Small intestine (tissue), 7 donors: ENCODE measurements at regions not wholly inside any gene's neighbourhood (a gene's known extent, or its start where the extent isn't known, plus 50 kb on each side); places are given as distances from the start of the nearest gene placed in this dataset.
A peak's percentile ranks its signal among the peaks of the same experiment; 100 is the strongest.
"Not testable (repeated sequence)": the region's sequence is repeated elsewhere in the genome, so short reads cannot be mapped to it uniquely, and the experiment has no call there.

ENCODE experiments used
- DNase-seq, 2 donors: peaks; one replicate each; pipeline versions ENCODE4 v3.0.0 to v3.0.0-alpha.2; 2013
- FAIRE-seq: peaks from 2 replicates; lab custom pipeline; 2012; peaks lifted over from hg19 to GRCh38; lab: Jason Lieb, UNC
- H3K27ac ChIP-seq, 3 donors: one replicate each; pipeline ENCODE4 v1.5.1; 2013; ENCODE audit warnings: low read length in 2 of 3, mild to moderate bottlenecking in 2 of 3, control low read depth in 1 of 3, inconsistent platforms in 1 of 3, low read depth in 1 of 3, moderate library complexity in 1 of 3
- H3K27me3 ChIP-seq, 3 donors: one replicate each; pipeline ENCODE4 v1.6.1; 2013; ENCODE audit warnings: low read length in 3 of 3, inconsistent platforms in 1 of 3; ENCODE audit not compliant: control insufficient read depth in 3 of 3, insufficient read depth in 3 of 3
- H3K36me3 ChIP-seq, 3 donors: one replicate each; pipeline ENCODE4 v1.6.1; 2013; ENCODE audit warnings: low read length in 3 of 3, inconsistent platforms in 1 of 3, low read depth in 1 of 3, mild to moderate bottlenecking in 1 of 3, moderate library complexity in 1 of 3; ENCODE audit not compliant: control insufficient read depth in 3 of 3, insufficient read depth in 2 of 3
- H3K4me1 ChIP-seq, 3 donors: one replicate each; pipeline ENCODE4 v1.6.1; 2013; ENCODE audit warnings: low read length in 2 of 3, inconsistent platforms in 1 of 3, low read depth in 1 of 3, mild to moderate bottlenecking in 1 of 3, moderate library complexity in 1 of 3; ENCODE audit not compliant: control insufficient read depth in 3 of 3, insufficient read depth in 2 of 3
- H3K4me3 ChIP-seq, 3 donors: one replicate each; pipeline ENCODE4 v1.5.1; 2013; ENCODE audit warnings: low read length in 3 of 3, control low read depth in 1 of 3, inconsistent platforms in 1 of 3, low read depth in 1 of 3, mild to moderate bottlenecking in 1 of 3, moderate library complexity in 1 of 3
- H3K9me3 ChIP-seq, 2 donors: one replicate each; pipeline ENCODE4 v1.6.1; 2013; ENCODE audit warnings: low read depth in 1 of 2, low read length in 1 of 2; ENCODE audit not compliant: control insufficient read depth in 2 of 2, insufficient read depth in 1 of 2
- WGBS, 3 donors: extraction: QIAGEN DNeasy Blood & Tissue Kit; methylation state at CpG; one replicate each; pipeline ENCODE4 v1.1.7; 2013; 5-methylcytosine and 5-hydroxymethylcytosine counted together
- donor health status: healthy with polysubstance abuse.
- donor health status: control.
- donor health status: control.
- donor health status: Bipolar disorder and iron deficiency.
- donor health status: healthy.

GRCh38 chr1:29999595-29999994, 723.8 kb downstream of the MATN1 start:
- no peaks in the 10 kb centered on the region for H3K36me3 ChIP-seq
- 85 to 92% (median 88%) methylated on average over 1 of the region's 1 CpG for WGBS, 3 donors
- H3K4me1 ChIP-seq = no peaks in the 10 kb centered on the region
- no peak for DNase-seq
- H3K4me3 ChIP-seq = no peak overlapping the region
- H3K9me3 ChIP-seq = peaks cover 0 to 2% of the 10 kb centered on the region in 2 donors
- no peak overlapping the region for H3K27ac ChIP-seq
- no peaks in the 10 kb centered on the region for H3K27me3 ChIP-seq
- no peak for FAIRE-seq

GRCh38 chr1:29998686-29999085, 724.7 kb downstream of the MATN1 start:
- H3K27ac ChIP-seq = no peak overlapping the region
- DNase-seq (no peak), FAIRE-seq (no peak)
- H3K4me1 ChIP-seq = no peaks in the 10 kb centered on the region
- H3K36me3 ChIP-seq = no peaks in the 10 kb centered on the region
- no peaks in the 10 kb centered on the region for H3K27me3 ChIP-seq
- H3K9me3 ChIP-seq = peaks cover 0 to 2% of the 10 kb centered on the region in 2 donors
- WGBS, 3 donors = 82 to 93% (median 85%) methylated on average over 4 of the region's 4 CpGs
- H3K4me3 ChIP-seq = no peak overlapping the region

- H3K9me3 ChIP-seq, H3K27ac ChIP-seq, H3K27me3 ChIP-seq, DNase-seq, FAIRE-seq, H3K4me1 ChIP-seq, H3K4me3 ChIP-seq, H3K36me3 ChIP-seq: not testable (repeated sequence)
- WGBS, 3 donors = 82 to 100% (median 89%) methylated on average over 1 to 2 of the region's 3 CpGs
Measured at GRCh38 chr1:29997818-29998217, 725.6 kb downstream of the MATN1 start.

GRCh38 chr1:29993950-29994349, 729.4 kb downstream of the MATN1 start:
- no peak for DNase-seq
- Histone ChIP-seq H3K4me1 (no peaks in the 10 kb centered on the region), H3K36me3 (no peaks in the 10 kb centered on the region), H3K4me3 (no peak overlapping the region), H3K27me3 (no peaks in the 10 kb centered on the region), H3K9me3 (peaks cover 0 to 6% of the 10 kb centered on the region in 2 donors), H3K27ac (no peak overlapping the region)
- no peak for FAIRE-seq

DNA sequence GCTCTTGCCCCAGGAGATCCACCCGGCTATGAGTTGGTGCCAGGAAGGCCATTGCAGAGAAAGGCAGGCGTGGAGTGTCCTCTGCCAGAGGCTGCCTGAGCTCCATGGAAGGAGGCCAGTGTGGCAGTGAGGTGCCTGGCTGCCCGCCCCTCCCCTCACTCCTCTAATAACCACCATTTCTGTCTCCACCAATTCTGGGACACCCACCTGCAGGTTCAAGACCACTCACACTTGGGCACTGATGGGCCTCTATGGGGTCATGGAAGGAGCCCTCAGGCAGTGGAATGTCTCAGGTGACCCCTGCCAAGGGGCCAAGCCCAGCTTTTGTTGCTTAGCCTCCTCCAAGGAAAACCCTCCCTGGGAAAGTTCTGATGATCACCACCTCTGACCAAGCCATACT, 731.6 kb downstream of the MATN1 start:
- 71 to 90% (median 76%) methylated on average over 2 to 3 of the region's 3 CpGs for WGBS, 3 donors
- DNase-seq = no peak
- no peak overlapping the region for H3K4me3 ChIP-seq

GRCh38 chr1:29991025-29991424, 732.4 kb downstream of the MATN1 start:
- H3K4me1 ChIP-seq = no peaks in the 10 kb centered on the region
- H3K27me3 ChIP-seq = no peaks in the 10 kb centered on the region
- 53 to 79% (median 60%) methylated on average over 15 of the region's 15 CpGs for WGBS, 3 donors
- no peaks in the 10 kb centered on the region for H3K36me3 ChIP-seq
- peaks cover 0 to 4% of the 10 kb centered on the region in 2 donors for H3K9me3 ChIP-seq
- no peak overlapping the region for H3K4me3 ChIP-seq
- DNase-seq (peak in 1 of 2 donors; percentile 10), FAIRE-seq (no peak)
- H3K27ac ChIP-seq = no peak overlapping the region

More for the DNA sequence above, 731.6 kb downstream of the MATN1 start:
- Histone ChIP-seq H3K9me3 (peaks cover 0 to 4% of the 10 kb centered on the region in 2 donors), H3K4me1 (no peaks in the 10 kb centered on the region), H3K27ac (no peak overlapping the region), H3K27me3 (no peaks in the 10 kb centered on the region), H3K36me3 (no peaks in the 10 kb centered on the region)
- FAIRE-seq = no peak

DNA sequence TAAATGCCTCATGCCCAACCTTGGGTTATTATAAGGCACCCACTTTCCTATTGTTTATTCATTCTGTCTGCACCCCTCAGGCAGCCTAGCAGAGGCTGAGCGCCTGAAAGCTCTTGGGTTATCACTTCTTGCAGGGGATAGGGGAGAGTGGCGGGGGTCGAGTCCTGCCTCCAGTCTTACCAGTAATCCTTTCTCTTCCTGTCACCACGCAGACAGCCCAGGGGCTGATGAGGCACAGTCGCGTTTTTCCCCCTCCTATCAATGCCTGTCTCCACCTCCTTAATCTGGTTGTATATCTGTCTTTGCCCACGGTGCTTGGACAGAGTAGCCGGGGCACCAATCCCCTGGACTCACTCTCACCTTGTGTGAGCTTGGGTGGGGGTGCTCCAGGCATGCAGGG, 733.1 kb downstream of the MATN1 start:
- DNase-seq = no peak
- WGBS, 3 donors = 69 to 92% (median 75%) methylated on average over 8 of the region's 8 CpGs

DNA sequence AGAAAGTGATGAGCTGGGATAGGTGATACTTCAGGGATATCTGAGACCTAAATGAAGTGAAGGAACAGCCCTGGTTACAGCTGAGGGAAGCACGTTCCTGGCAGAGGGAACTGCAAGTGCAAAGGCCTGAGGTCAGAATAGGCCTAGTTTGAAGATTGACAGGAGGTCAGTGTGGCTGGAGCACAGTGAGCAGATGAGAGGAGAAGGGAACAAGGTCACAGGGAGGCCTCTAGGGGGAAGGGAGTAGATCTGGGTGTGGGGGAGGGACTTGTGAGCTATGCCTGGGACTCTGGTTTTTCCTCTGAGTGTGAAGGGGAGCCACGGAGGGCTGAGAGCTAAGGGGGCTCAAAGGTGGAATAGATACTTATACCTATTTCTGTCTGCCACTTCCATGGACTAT, 736.4 kb downstream of the MATN1 start:
- DNase-seq (peak in 1 of 2 donors; percentile 3), FAIRE-seq (no peak)
- H3K4me3 ChIP-seq = no peak overlapping the region
- no peaks in the 10 kb centered on the region for H3K9me3 ChIP-seq
- H3K27ac ChIP-seq = peak overlapping the region in 1 of 3 donors; percentile 83
- peaks cover 0 to 19% (median 0%) of the 10 kb centered on the region in 3 donors for H3K4me1 ChIP-seq
- no peaks in the 10 kb centered on the region for H3K27me3 ChIP-seq
- WGBS, 3 donors = 40 to 72% (median 59%) methylated on average over 2 of the region's 2 CpGs
- no peaks in the 10 kb centered on the region for H3K36me3 ChIP-seq

More for the DNA sequence above, 733.1 kb downstream of the MATN1 start:
- Histone ChIP-seq H3K27me3 (no peaks in the 10 kb centered on the region), H3K4me1 (no peaks in the 10 kb centered on the region), H3K9me3 (peaks cover 0 to 4% of the 10 kb centered on the region in 2 donors), H3K36me3 (no peaks in the 10 kb centered on the region), H3K27ac (no peak overlapping the region), H3K4me3 (no peak overlapping the region)
- FAIRE-seq = no peak

DNA sequence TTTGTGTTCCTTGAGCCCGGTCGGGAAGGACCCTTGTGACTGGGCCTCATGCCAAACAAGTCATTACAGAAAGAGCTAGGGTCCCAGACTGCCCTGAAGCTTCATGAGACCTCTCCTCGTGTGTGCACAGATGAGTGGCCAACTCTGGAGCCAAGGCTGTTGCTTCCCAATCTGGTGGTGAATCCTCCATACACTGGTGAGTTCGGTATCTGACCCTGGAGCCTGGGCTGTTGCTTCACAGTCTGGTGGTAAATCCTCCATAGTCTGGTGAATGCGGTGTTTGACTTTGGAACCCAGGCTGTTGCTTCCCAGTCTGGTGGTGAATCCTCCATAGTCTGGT, 737.8 kb downstream of the MATN1 start:
- no peak overlapping the region for H3K4me3 ChIP-seq
- H3K27ac ChIP-seq = peak overlapping the region in 2 of 3 donors; percentile 32 to 83
- FAIRE-seq (no peak), DNase-seq (no peak)
- no peaks in the 10 kb centered on the region for H3K27me3 ChIP-seq
- H3K9me3 ChIP-seq = no peaks in the 10 kb centered on the region
- H3K36me3 ChIP-seq = no peaks in the 10 kb centered on the region
- H3K4me1 ChIP-seq = peaks cover 0 to 19% (median 0%) of the 10 kb centered on the region in 3 donors
- 60 to 81% (median 66%) methylated on average over 5 of the region's 5 CpGs for WGBS, 3 donors
